Neuronal stem cell (in vitro differentiated cells): ENCODE measurements at regions not wholly inside any gene's neighbourhood (a gene's known extent, or its start where the extent isn't known, plus 50 kb on each side); places are given as distances from the start of the nearest gene placed in this dataset.
"Not testable (repeated sequence)": the region's sequence is repeated elsewhere in the genome, so short reads cannot be mapped to it uniquely, and the experiment has no call there.

Source experiments
- DNase-seq: peaks from one replicate; pipeline ENCODE4 v3.0.0-alpha.2; 2013; ENCODE audit warnings: low spot score
- H2AFZ ChIP-seq: one replicate; pipeline ENCODE4 v1.6.1; 2013; ENCODE audit warnings: mild to moderate bottlenecking, low read length, inconsistent platforms
- H2AK5ac ChIP-seq: 2 replicates; pipeline ENCODE4 v1.6.1; 2013; ENCODE audit warnings: low read depth, mild to moderate bottlenecking, inconsistent platforms, low read length, moderate library complexity, mixed read lengths
- H2BK120ac ChIP-seq: 2 replicates; pipeline ENCODE4 v1.6.1; 2013; ENCODE audit warnings: low read depth, mild to moderate bottlenecking, inconsistent platforms, low read length, moderate library complexity, mixed read lengths
- H2BK12ac ChIP-seq: one replicate; pipeline ENCODE4 v1.6.1; 2013; ENCODE audit warnings: low read length, inconsistent platforms
- H2BK15ac ChIP-seq: 2 replicates; pipeline ENCODE4 v1.6.1; 2013; ENCODE audit warnings: mild to moderate bottlenecking, low read length, inconsistent platforms, mixed read lengths
- H2BK5ac ChIP-seq: one replicate; pipeline ENCODE4 v1.6.1; 2013; ENCODE audit warnings: inconsistent platforms, mild to moderate bottlenecking, low read length, moderate library complexity
- H3K14ac ChIP-seq: one replicate; pipeline ENCODE4 v1.6.1; 2013; ENCODE audit warnings: low read length, inconsistent platforms
- H3K18ac ChIP-seq: 2 replicates; pipeline ENCODE4 v1.6.1; 2013; ENCODE audit warnings: low read length, inconsistent platforms
- H3K23ac ChIP-seq: 2 replicates; pipeline ENCODE4 v1.6.1; 2013; ENCODE audit warnings: low read depth, mild to moderate bottlenecking, mixed read lengths, low read length, inconsistent platforms; ENCODE audit not compliant: poor library complexity
- H3K27ac ChIP-seq: replicated peaks from 3 replicates; pipeline ENCODE4 v1.5.1; 2013; ENCODE audit warnings: low read length, inconsistent platforms
- H3K27me3 ChIP-seq, 3 experiments: 2 replicates each; pipeline ENCODE4 v1.6.1; 2013; ENCODE audit warnings: low read length in 3 of 3, mild to moderate bottlenecking in 2 of 3, inconsistent platforms in 1 of 3, low read depth in 1 of 3, mixed read lengths in 1 of 3, moderate library complexity in 1 of 3; ENCODE audit not compliant: control insufficient read depth in 3 of 3, insufficient read depth in 3 of 3
- H3K36me3 ChIP-seq, 2 donors: replicated peaks in 1 of 2; 2 replicates each; pipeline ENCODE4 v1.6.1; 2013; ENCODE audit warnings: low read length in 2 of 2; ENCODE audit not compliant: control insufficient read depth in 2 of 2, insufficient read depth in 2 of 2
- H3K4ac ChIP-seq: 2 replicates; pipeline ENCODE4 v1.6.1; 2013; ENCODE audit warnings: inconsistent platforms, mild to moderate bottlenecking, low read length, moderate library complexity
- H3K4me1 ChIP-seq, 2 donors: 1 replicate in 1 of 2; 2 replicates in 1 of 2; pipeline ENCODE4 v1.6.1; 2013; ENCODE audit warnings: low read length in 2 of 2, low read depth in 1 of 2; ENCODE audit not compliant: control insufficient read depth in 2 of 2, insufficient read depth in 1 of 2
- H3K4me2 ChIP-seq: one replicate; pipeline ENCODE4 v1.6.1; 2013; ENCODE audit warnings: mild to moderate bottlenecking, low read length, inconsistent platforms; ENCODE audit not compliant: insufficient read depth, poor library complexity, severe bottlenecking
- H3K4me3 ChIP-seq, 2 donors: 2 replicates each; pipeline ENCODE4 v1.5.1; 2013; ENCODE audit warnings: low read length in 2 of 2, mild to moderate bottlenecking in 2 of 2, inconsistent platforms in 1 of 2, moderate library complexity in 1 of 2
- H3K79me1 ChIP-seq: one replicate; pipeline ENCODE4 v1.6.1; 2013; ENCODE audit warnings: low read depth, mild to moderate bottlenecking, inconsistent platforms, low read length, moderate library complexity
- H3K9ac ChIP-seq: one replicate; pipeline ENCODE4 v1.6.1; 2013; ENCODE audit warnings: mild to moderate bottlenecking, low read depth, low read length, inconsistent platforms; ENCODE audit not compliant: poor library complexity
- H3K9me3 ChIP-seq, 2 donors: replicated peaks in 1 of 2; 2 replicates each; pipeline versions ENCODE3 to v1.6.1; 2013; ENCODE audit warnings: low read length in 2 of 2, mild to moderate bottlenecking in 2 of 2, inconsistent platforms in 1 of 2, low read depth in 1 of 2, mixed read lengths in 1 of 2, moderate library complexity in 1 of 2; ENCODE audit not compliant: control insufficient read depth in 2 of 2, insufficient read depth in 1 of 2
- H4K8ac ChIP-seq: one replicate; pipeline ENCODE4 v1.6.1; 2013; ENCODE audit warnings: low read depth, mild to moderate bottlenecking, inconsistent platforms, low read length, moderate library complexity
- H4K91ac ChIP-seq: one replicate; pipeline ENCODE4 v1.6.1; 2013; ENCODE audit warnings: low read length, low read depth, mild to moderate bottlenecking, inconsistent platforms; ENCODE audit not compliant: poor library complexity
- WGBS, 2 donors: extraction: QIAGEN DNeasy Blood & Tissue Kit; methylation state at CpG; one replicate each; pipeline ENCODE4 v1.1.7; 2013; ENCODE audit warnings: missing lambda C conversion rate in 2 of 2, mixed read lengths in 1 of 2; ENCODE audit not compliant: insufficient read length in 2 of 2, insufficient replicate concordance in 1 of 2; ENCODE audit errors: extremely low coverage in 2 of 2; 5-methylcytosine and 5-hydroxymethylcytosine counted together

DNA sequence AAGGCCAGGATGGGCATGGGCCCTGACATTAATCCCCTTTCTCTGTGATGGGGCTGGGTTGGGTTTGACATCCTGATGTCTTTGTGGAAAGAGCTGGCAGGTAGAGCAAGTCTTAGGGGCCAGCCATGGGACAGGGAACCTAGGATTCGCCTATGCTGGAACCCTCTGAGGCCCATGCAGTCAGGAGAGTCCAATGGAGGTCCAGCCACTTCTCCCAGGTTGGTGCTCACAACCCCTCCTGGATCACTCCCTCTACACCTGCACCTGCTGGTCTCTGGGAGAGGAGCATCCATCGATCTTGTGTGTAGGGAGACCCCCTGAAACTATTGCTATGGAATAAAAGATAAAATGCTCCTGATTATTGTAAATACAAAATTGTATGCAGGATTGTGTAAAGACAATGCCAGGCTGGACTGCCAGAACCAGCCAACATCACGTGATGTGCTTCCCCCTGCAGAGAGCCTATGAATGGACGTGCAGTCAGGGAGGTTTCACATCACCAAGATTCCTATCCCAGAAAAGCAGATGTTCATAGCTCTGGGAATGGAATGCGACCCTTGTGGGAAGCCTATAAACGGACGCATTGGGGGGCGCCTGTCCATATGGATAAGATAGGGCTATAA lies 87.7 kb downstream of the ALG10 start:
- H3K4me1 ChIP-seq, H3K18ac ChIP-seq, H2BK12ac ChIP-seq, H3K4me2 ChIP-seq, H3K23ac ChIP-seq, H3K79me1 ChIP-seq, H2AK5ac ChIP-seq, H3K27me3 ChIP-seq, H2BK5ac ChIP-seq, H3K4ac ChIP-seq, DNase-seq, H3K4me3 ChIP-seq, H3K14ac ChIP-seq, H4K91ac ChIP-seq, H3K36me3 ChIP-seq, H4K8ac ChIP-seq, H2AFZ ChIP-seq, H2BK15ac ChIP-seq, H3K27ac ChIP-seq, H3K9ac ChIP-seq, H2BK120ac ChIP-seq: not testable (repeated sequence)
- H3K9me3 ChIP-seq, result peaks cover 0 to 33% of the 10 kb centered on the region in 2 donors
- no CpG with 5 or more reads among the region's 8 CpGs for WGBS, 2 donors

GRCh38 chr12:34119366-34119765 lies 97.1 kb downstream of the ALG10 start:
- no peak overlapping the region for H2AFZ ChIP-seq

DNA sequence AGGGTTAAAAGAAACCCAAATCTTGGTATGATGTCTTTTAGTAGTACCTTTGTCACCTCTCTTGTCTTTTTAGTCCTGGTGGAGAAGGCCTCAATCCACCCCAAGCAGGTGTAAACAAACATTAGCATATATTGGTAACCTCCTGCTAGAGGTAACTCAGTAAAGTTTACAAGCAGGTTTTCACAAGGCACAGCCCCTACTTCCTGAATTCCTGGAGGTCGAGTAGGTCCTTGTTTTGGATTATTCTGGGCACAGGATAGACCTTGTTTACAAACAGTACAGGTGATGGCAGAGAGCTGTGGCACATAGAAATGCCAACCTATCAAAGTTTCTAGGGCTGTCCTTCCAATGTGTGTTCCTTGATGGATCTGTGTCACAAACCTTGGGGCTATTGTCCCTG lies 99.1 kb downstream of the ALG10 start:
- Histone ChIP-seq H3K9ac (no peak overlapping the region), H3K4me2 (no peak overlapping the region), H3K79me1 (no peaks in the 10 kb centered on the region), H2BK120ac (no peak overlapping the region), H2AK5ac (no peak overlapping the region), H3K14ac (no peak overlapping the region), H3K4me1 (no peaks in the 10 kb centered on the region), H4K8ac (no peak overlapping the region), H4K91ac (no peak overlapping the region), H3K36me3 (no peaks in the 10 kb centered on the region), H3K23ac (no peak overlapping the region), H2BK12ac (no peak overlapping the region), H2BK15ac (no peak overlapping the region), H3K27me3 (no peaks in the 10 kb centered on the region), H3K9me3 (peaks cover 0 to 8% of the 10 kb centered on the region in 2 donors), H2BK5ac (no peak overlapping the region), H2AFZ (no peak overlapping the region), H3K4me3 (no peak overlapping the region), H3K18ac (no peak overlapping the region), H3K4ac (no peak overlapping the region), H3K27ac (no peak overlapping the region)
- no peak for DNase-seq
- no CpG with 5 or more reads among the region's 1 CpG for WGBS, 2 donors

More at GRCh38 chr12:34119366-34119765, 97.1 kb downstream of the ALG10 start:
- Histone ChIP-seq H4K8ac (no peak overlapping the region), H3K14ac (no peak overlapping the region), H2BK15ac (no peak overlapping the region), H3K4me2 (no peak overlapping the region), H3K23ac (no peak overlapping the region), H3K9ac (no peak overlapping the region), H3K27ac (no peak overlapping the region), H3K27me3 (no peaks in the 10 kb centered on the region), H3K4me3 (no peak overlapping the region), H2BK5ac (no peak overlapping the region), H3K4me1 (no peaks in the 10 kb centered on the region), H2AK5ac (no peak overlapping the region), H3K79me1 (no peaks in the 10 kb centered on the region), H3K18ac (no peak overlapping the region), H3K36me3 (no peaks in the 10 kb centered on the region), H3K9me3 (peaks cover 0 to 6% of the 10 kb centered on the region in 2 donors), H2BK120ac (no peak overlapping the region), H4K91ac (no peak overlapping the region), H3K4ac (no peak overlapping the region), H2BK12ac (no peak overlapping the region)
- DNase-seq, result no peak
- no CpG with 5 or more reads among the region's 5 CpGs for WGBS, 2 donors

GRCh38 chr12:34123092-34123491 lies 100.8 kb downstream of the ALG10 start:
- not testable (repeated sequence) for H3K27me3 ChIP-seq, H3K4me1 ChIP-seq, DNase-seq, H2AFZ ChIP-seq, H3K18ac ChIP-seq, H3K79me1 ChIP-seq, H3K4me3 ChIP-seq, H3K27ac ChIP-seq, H3K14ac ChIP-seq, H3K4me2 ChIP-seq, H2BK120ac ChIP-seq, H2BK12ac ChIP-seq, H3K36me3 ChIP-seq, H3K9ac ChIP-seq, H2AK5ac ChIP-seq, H4K8ac ChIP-seq, H2BK15ac ChIP-seq, H4K91ac ChIP-seq, H2BK5ac ChIP-seq, H3K4ac ChIP-seq, H3K23ac ChIP-seq
- H3K9me3 ChIP-seq, result peaks cover 0 to 12% of the 10 kb centered on the region in 2 donors
- no CpG with 5 or more reads among the region's 6 CpGs for WGBS, 2 donors
